ENCODE measurements at regions not wholly inside any gene's neighbourhood (a gene's known extent, or its start where the extent isn't known, plus 50 kb on each side); places are given as distances from the start of the nearest gene placed in this dataset.

DNA sequence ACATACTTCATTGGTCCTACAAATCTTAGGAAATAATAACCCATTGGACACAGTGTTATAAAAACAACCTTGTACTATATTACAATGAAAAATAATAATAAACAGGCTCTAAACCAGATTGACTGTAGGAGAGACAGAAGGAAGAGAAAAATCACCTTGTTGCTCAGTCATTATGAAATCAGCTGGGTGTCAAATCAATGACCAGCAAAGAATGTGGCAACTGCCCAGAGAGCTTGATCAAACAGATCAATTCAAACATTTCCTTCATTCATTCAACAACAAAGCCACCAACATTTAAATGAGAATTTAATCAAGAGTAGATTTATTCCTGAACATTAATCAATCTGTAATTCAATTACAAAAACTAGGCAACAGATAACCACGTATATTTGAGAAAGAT is 671.9 kb upstream of the CHAC2 start:
- no peak overlapping the region for H3K27ac ChIP-seq (ENCODE audit: low read depth, low read length)
- H3K4me3 ChIP-seq (ENCODE audit: low read depth in 1 of 5, low read length in 5 of 5) = no peak overlapping the region
- no peaks in the 10 kb centered on the region for H3K27me3 ChIP-seq (ENCODE audit: control insufficient read depth in 5 of 5, insufficient read depth in 4 of 5, low read length in 5 of 5)
- no peak overlapping the region for H3K9ac ChIP-seq (ENCODE audit: low read length in 5 of 5)
- no peaks in the 10 kb centered on the region for H3K4me1 ChIP-seq (ENCODE audit: control insufficient read depth in 5 of 5, insufficient read depth in 5 of 5, low read length in 5 of 5)
- no peaks in the 10 kb centered on the region for H3K36me3 ChIP-seq (ENCODE audit: control insufficient read depth in 5 of 5, insufficient read depth in 5 of 5, low read length in 5 of 5)
- H3K9me3 ChIP-seq (ENCODE audit: control insufficient read depth in 5 of 5, low read length in 5 of 5) = no peaks in the 10 kb centered on the region

DNA sequence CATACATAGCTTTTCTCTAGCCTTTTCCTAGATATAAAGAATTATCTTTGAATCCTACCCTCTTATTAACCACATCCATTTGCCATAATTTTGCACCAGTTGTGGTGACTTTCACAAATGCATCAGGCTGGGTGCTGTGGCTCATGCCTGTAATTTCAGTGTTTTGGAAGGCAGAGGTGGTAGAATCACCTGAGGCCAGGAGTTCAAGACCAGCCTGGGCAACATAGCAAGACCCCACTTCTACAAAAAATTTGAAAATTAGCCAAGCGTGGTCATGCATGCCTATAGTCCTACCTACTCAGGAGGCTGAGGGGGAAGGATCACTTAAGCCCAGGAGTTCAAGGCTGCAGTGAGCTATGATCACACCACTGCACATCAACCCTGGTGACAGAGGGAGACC is 672.4 kb upstream of the CHAC2 start:
- H3K4me3 ChIP-seq (ENCODE audit: low read depth in 1 of 5, low read length in 5 of 5) = no peak overlapping the region
- no peaks in the 10 kb centered on the region for H3K36me3 ChIP-seq (ENCODE audit: control insufficient read depth in 5 of 5, insufficient read depth in 5 of 5, low read length in 5 of 5)
- H3K4me1 ChIP-seq (ENCODE audit: control insufficient read depth in 5 of 5, insufficient read depth in 5 of 5, low read length in 5 of 5) = no peaks in the 10 kb centered on the region
- no peaks in the 10 kb centered on the region for H3K9me3 ChIP-seq (ENCODE audit: control insufficient read depth in 5 of 5, low read length in 5 of 5)
- no peak overlapping the region for H3K27ac ChIP-seq (ENCODE audit: low read depth, low read length)
- no peaks in the 10 kb centered on the region for H3K27me3 ChIP-seq (ENCODE audit: control insufficient read depth in 5 of 5, insufficient read depth in 4 of 5, low read length in 5 of 5)
- no peak overlapping the region for H3K9ac ChIP-seq (ENCODE audit: low read length in 5 of 5)

DNA sequence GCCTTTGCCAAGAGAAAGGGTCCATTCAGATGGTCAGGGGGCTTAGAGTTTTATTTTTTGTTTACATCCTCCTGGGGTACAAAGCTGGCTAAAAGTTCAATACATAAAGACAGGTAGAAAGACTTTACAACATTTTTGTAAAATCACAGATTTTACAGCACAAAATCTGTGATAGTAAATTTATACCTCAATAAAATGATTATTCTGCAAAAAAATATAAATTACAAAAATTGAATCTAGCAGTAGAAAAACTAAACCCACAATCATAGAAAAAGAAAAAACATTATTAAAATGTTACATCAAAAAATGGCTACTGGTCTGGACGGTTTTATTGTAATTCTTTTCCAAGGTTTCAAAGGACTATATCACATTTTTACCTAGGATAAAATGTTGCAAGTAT is 674.2 kb upstream of the CHAC2 start:
- H3K4me1 ChIP-seq (ENCODE audit: control insufficient read depth in 5 of 5, insufficient read depth in 5 of 5, low read length in 5 of 5) = no peaks in the 10 kb centered on the region

DNA sequence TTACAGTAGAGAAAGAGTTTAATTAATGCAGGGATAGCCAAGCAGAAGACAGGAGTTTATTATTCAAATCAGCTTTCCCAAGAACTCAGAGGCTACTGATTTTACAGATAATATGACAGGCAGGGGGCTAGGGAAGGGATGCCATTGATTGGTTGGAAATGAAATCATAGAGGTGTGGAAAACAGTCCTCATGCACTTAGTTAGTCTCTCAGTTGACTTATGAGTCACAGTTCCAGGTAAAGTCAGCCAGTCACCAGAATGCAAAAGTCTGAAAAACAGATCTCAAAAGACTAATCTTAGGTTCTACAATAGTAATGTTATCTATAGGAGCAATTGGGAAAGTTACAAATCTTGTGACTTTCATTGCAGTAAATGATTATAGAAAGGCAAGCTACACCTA is 676.4 kb upstream of the CHAC2 start:
- Histone ChIP-seq H3K9ac (ENCODE audit: low read length in 5 of 5) (no peak overlapping the region), H3K36me3 (ENCODE audit: control insufficient read depth in 5 of 5, insufficient read depth in 5 of 5, low read length in 5 of 5) (no peaks in the 10 kb centered on the region), H3K4me1 (ENCODE audit: control insufficient read depth in 5 of 5, insufficient read depth in 5 of 5, low read length in 5 of 5) (no peaks in the 10 kb centered on the region), H3K27ac (ENCODE audit: low read depth, low read length) (no peak overlapping the region), H3K4me3 (ENCODE audit: low read depth in 1 of 5, low read length in 5 of 5) (no peak overlapping the region), H3K27me3 (ENCODE audit: control insufficient read depth in 5 of 5, insufficient read depth in 4 of 5, low read length in 5 of 5) (no peaks in the 10 kb centered on the region), H3K9me3 (ENCODE audit: control insufficient read depth in 5 of 5, low read length in 5 of 5) (no peaks in the 10 kb centered on the region)

More for the DNA sequence above, 674.2 kb upstream of the CHAC2 start:
- Histone ChIP-seq H3K9ac (ENCODE audit: low read length in 5 of 5) (no peak overlapping the region), H3K36me3 (ENCODE audit: control insufficient read depth in 5 of 5, insufficient read depth in 5 of 5, low read length in 5 of 5) (no peaks in the 10 kb centered on the region), H3K27ac (ENCODE audit: low read depth, low read length) (no peak overlapping the region), H3K4me3 (ENCODE audit: low read depth in 1 of 5, low read length in 5 of 5) (no peak overlapping the region), H3K9me3 (ENCODE audit: control insufficient read depth in 5 of 5, low read length in 5 of 5) (no peaks in the 10 kb centered on the region), H3K27me3 (ENCODE audit: control insufficient read depth in 5 of 5, insufficient read depth in 4 of 5, low read length in 5 of 5) (no peaks in the 10 kb centered on the region)

DNA sequence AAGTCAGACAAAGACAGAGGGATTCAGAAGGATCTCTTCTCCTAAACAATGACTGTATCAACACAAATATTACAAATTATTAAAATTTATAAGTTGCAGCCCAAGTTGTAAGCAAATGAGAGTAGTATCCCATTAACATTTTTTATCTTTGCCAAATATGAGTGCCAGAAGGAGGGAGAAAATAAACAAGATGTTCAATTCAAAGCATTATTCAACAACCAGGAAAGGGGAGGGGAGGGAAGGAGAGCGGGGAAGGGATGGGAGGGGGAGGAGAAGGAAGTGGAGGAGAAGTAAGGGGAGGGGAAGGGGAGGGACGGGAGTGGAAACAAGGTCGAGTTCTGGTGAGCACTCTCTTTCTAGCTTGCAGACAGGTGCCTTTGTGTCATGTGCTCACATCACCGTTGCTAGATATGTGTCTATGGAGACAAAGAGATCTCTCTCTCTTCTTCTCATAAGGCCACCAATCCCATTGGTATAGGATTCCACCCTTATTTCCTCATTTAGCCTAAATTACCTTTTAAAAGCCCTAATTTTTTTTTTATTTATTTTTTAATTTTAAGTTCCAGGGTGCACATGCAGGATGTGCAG is 679.6 kb upstream of the CHAC2 start:
- H3K36me3 ChIP-seq (ENCODE audit: control insufficient read depth in 5 of 5, insufficient read depth in 5 of 5, low read length in 5 of 5) = no peaks in the 10 kb centered on the region
- no peaks in the 10 kb centered on the region for H3K4me1 ChIP-seq (ENCODE audit: control insufficient read depth in 5 of 5, insufficient read depth in 5 of 5, low read length in 5 of 5)
- no peak overlapping the region for H3K27ac ChIP-seq (ENCODE audit: low read depth, low read length)
- no peak overlapping the region for H3K4me3 ChIP-seq (ENCODE audit: low read depth in 1 of 5, low read length in 5 of 5)
- no peak overlapping the region for H3K9ac ChIP-seq (ENCODE audit: low read length in 5 of 5)
- no peaks in the 10 kb centered on the region for H3K9me3 ChIP-seq (ENCODE audit: control insufficient read depth in 5 of 5, low read length in 5 of 5)
- H3K27me3 ChIP-seq (ENCODE audit: control insufficient read depth in 5 of 5, insufficient read depth in 4 of 5, low read length in 5 of 5) = no peaks in the 10 kb centered on the region

DNA sequence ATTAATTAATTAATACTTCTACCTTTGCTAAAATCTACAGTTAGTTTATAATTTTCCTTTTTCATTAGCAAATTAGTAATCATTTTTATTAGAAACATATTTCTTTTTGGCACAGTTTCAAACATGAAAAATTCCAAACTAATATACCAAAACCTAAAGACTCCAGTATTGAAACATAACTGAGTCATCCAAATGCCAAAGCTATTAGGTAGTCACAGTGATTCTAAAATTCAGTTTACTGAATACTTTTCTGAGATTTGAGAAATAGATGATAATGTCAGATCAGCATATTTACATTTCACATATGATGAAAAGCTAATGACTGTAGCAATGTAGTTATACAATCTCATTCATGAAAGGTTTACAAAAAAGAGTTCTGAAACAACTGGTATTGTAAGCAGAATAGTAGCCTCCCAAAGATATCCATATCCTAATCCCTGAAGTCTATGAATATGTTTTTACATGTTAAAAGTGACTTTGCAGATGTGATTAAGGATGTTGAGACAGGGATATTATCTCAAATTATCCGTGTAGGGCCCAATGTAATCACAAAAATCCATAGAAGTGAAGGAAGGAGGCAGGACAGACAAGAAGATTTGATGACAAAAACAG is 680.2 kb upstream of the CHAC2 start:
- Histone ChIP-seq H3K9ac (ENCODE audit: low read length in 5 of 5) (no peak overlapping the region), H3K4me1 (ENCODE audit: control insufficient read depth in 5 of 5, insufficient read depth in 5 of 5, low read length in 5 of 5) (no peaks in the 10 kb centered on the region), H3K27me3 (ENCODE audit: control insufficient read depth in 5 of 5, insufficient read depth in 4 of 5, low read length in 5 of 5) (no peaks in the 10 kb centered on the region), H3K9me3 (ENCODE audit: control insufficient read depth in 5 of 5, low read length in 5 of 5) (no peaks in the 10 kb centered on the region), H3K27ac (ENCODE audit: low read depth, low read length) (no peak overlapping the region), H3K4me3 (ENCODE audit: low read depth in 1 of 5, low read length in 5 of 5) (no peak overlapping the region), H3K36me3 (ENCODE audit: control insufficient read depth in 5 of 5, insufficient read depth in 5 of 5, low read length in 5 of 5) (no peaks in the 10 kb centered on the region)

DNA sequence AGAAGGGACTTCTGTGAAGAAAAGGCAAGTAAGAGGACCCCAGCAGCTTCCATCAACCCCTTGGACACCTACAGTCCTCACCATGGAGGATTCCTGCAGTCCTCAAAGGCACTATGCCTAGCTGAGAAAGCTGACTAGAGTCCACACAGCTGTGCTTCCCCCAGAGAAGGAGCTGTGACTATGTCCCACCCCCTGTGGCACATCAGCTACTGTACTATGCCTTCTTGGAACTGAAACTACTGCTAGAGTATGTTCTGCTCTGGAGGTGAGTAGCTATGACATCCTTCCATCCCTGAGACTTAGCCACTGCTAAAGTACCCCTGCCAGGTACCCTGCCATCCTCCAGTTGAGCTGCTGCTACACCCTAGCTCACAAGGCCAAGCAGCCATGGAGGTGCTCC is 690.2 kb upstream of the CHAC2 start:
- no peak overlapping the region for H3K27ac ChIP-seq (ENCODE audit: low read depth, low read length)
- H3K27me3 ChIP-seq (ENCODE audit: control insufficient read depth in 5 of 5, insufficient read depth in 4 of 5, low read length in 5 of 5) = no peaks in the 10 kb centered on the region
- H3K36me3 ChIP-seq (ENCODE audit: control insufficient read depth in 5 of 5, insufficient read depth in 5 of 5, low read length in 5 of 5) = no peaks in the 10 kb centered on the region
- H3K9ac ChIP-seq (ENCODE audit: low read length in 5 of 5) = no peak overlapping the region
- H3K4me3 ChIP-seq (ENCODE audit: low read depth in 1 of 5, low read length in 5 of 5) = no peak overlapping the region
- H3K4me1 ChIP-seq (ENCODE audit: control insufficient read depth in 5 of 5, insufficient read depth in 5 of 5, low read length in 5 of 5) = no peaks in the 10 kb centered on the region
- peaks cover 0 to 2% (median 0%) of the 10 kb centered on the region in 5 donors for H3K9me3 ChIP-seq (ENCODE audit: control insufficient read depth in 5 of 5, low read length in 5 of 5)

DNA sequence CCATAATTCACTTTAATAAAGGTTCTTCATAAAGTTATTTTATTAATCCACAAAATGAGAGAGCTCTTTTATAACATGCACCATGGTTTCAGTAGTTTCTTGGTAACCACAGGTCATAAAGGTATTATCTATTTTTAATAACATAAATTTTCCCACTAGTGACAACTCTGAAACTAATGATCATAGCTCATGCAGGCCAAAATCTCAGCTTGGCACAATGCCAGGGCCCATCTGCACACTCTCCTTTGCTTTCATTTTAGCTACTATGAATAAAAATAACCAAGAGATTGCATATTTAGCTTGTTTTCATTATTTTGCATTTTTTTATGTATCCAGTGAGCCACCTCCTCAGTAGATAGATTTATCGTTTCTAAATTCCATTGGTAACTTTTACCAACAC is 691.8 kb upstream of the CHAC2 start:
- Histone ChIP-seq H3K27ac (ENCODE audit: low read depth, low read length) (no peak overlapping the region), H3K4me3 (ENCODE audit: low read depth in 1 of 5, low read length in 5 of 5) (no peak overlapping the region), H3K27me3 (ENCODE audit: control insufficient read depth in 5 of 5, insufficient read depth in 4 of 5, low read length in 5 of 5) (no peaks in the 10 kb centered on the region), H3K9ac (ENCODE audit: low read length in 5 of 5) (no peak overlapping the region), H3K4me1 (ENCODE audit: control insufficient read depth in 5 of 5, insufficient read depth in 5 of 5, low read length in 5 of 5) (no peaks in the 10 kb centered on the region), H3K36me3 (ENCODE audit: control insufficient read depth in 5 of 5, insufficient read depth in 5 of 5, low read length in 5 of 5) (no peaks in the 10 kb centered on the region), H3K9me3 (ENCODE audit: control insufficient read depth in 5 of 5, low read length in 5 of 5) (no peaks in the 10 kb centered on the region)

DNA sequence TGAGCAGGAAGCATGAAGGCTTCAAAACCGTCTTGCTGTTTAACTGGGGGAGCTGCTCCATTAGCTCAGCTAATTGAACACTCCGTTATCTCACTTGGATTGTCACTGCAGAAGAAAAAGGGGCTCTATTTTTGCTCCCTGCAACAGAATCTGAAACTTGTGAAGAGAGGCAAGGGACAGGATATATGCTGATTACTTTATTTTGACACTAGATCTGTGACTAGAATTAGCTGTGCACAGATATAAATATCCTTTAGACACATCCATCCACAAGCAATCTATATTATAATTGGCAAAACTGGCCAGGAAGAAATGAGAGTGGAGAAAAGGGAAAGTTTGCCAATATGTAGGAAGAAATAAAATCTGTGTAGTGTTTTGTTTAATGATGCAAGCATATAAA is 700.1 kb upstream of the CHAC2 start:
- Histone ChIP-seq H3K9ac (ENCODE audit: low read length in 5 of 5) (no peak overlapping the region), H3K4me3 (ENCODE audit: low read depth in 1 of 5, low read length in 5 of 5) (no peak overlapping the region), H3K4me1 (ENCODE audit: control insufficient read depth in 5 of 5, insufficient read depth in 5 of 5, low read length in 5 of 5) (no peaks in the 10 kb centered on the region), H3K36me3 (ENCODE audit: control insufficient read depth in 5 of 5, insufficient read depth in 5 of 5, low read length in 5 of 5) (no peaks in the 10 kb centered on the region), H3K27ac (ENCODE audit: low read depth, low read length) (no peak overlapping the region), H3K9me3 (ENCODE audit: control insufficient read depth in 5 of 5, low read length in 5 of 5) (no peaks in the 10 kb centered on the region), H3K27me3 (ENCODE audit: control insufficient read depth in 5 of 5, insufficient read depth in 4 of 5, low read length in 5 of 5) (no peaks in the 10 kb centered on the region)

DNA sequence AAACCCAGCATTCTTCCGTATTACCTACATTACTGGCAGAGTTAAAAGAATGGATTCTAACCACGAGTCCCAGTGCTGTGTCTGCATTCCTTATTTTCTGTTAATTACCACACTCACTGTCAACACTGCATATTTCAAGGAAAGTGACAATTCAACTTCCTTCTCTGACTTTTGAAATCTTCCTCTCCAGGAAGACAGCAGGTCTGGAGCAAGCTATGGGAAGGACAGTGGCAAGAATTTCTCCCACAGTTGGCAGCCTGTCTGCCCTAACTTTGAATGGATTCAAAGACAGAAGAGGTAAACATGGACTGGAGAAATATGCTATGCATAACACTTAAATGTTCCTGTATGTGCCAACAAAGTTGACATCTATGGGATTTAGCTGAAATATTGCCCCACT is 700.5 kb upstream of the CHAC2 start:
- no peak overlapping the region for H3K4me3 ChIP-seq (ENCODE audit: low read depth in 1 of 5, low read length in 5 of 5)
- H3K27ac ChIP-seq (ENCODE audit: low read depth, low read length) = no peak overlapping the region
- H3K36me3 ChIP-seq (ENCODE audit: control insufficient read depth in 5 of 5, insufficient read depth in 5 of 5, low read length in 5 of 5) = no peaks in the 10 kb centered on the region
- H3K27me3 ChIP-seq (ENCODE audit: control insufficient read depth in 5 of 5, insufficient read depth in 4 of 5, low read length in 5 of 5) = no peaks in the 10 kb centered on the region
- H3K9me3 ChIP-seq (ENCODE audit: control insufficient read depth in 5 of 5, low read length in 5 of 5) = peaks cover 0 to 3% (median 0%) of the 10 kb centered on the region in 5 donors
- no peaks in the 10 kb centered on the region for H3K4me1 ChIP-seq (ENCODE audit: control insufficient read depth in 5 of 5, insufficient read depth in 5 of 5, low read length in 5 of 5)
- no peak overlapping the region for H3K9ac ChIP-seq (ENCODE audit: low read length in 5 of 5)

Data from subcutaneous abdominal adipose tissue (tissue), 5 donors.